Fibroblast of villous mesenchyme (primary cell): ENCODE measurements at regions not wholly inside any gene's neighbourhood (a gene's known extent, or its start where the extent isn't known, plus 50 kb on each side); places are given as distances from the start of the nearest gene placed in this dataset.

Experiments
- DNase-seq: peaks from one replicate; pipeline ENCODE4 v3.0.0-alpha.2; 2010; ENCODE audit warnings: low read depth
- H3K4me3 ChIP-seq: 2 replicates; pipeline ENCODE4 v1.5.1; 2011; ENCODE audit warnings: low read depth, mild to moderate bottlenecking, low read length
- CTCF ChIP-seq: IDR thresholded peaks from 2 replicates; pipeline ENCODE4 v1.5.1; 2012; ENCODE audit warnings: low read depth, mild to moderate bottlenecking, low read length; ENCODE audit not compliant: insufficient read depth

GRCh38 chr6:168874637-168875036 lies 379.0 kb downstream of the THBS2 start:
- H3K4me3 ChIP-seq, result no peak overlapping the region
- DNase-seq, result no peak
- TF ChIP-seq CTCF, result no peak

- DNase-seq, result no peak
- no peak for TF ChIP-seq CTCF
These were observed 380.1 kb downstream of the THBS2 start for GRCh38 chr6:168873278-168874190.

GRCh38 chr6:168871642-168872315 lies 381.9 kb downstream of the THBS2 start:
- TF ChIP-seq CTCF, result no peak
- no peak for DNase-seq
- H3K4me3 ChIP-seq, result no peak overlapping the region

More at GRCh38 chr6:168873278-168874190, 380.1 kb downstream of the THBS2 start:
- no peak overlapping the region for H3K4me3 ChIP-seq

GRCh38 chr6:168870982-168871381 lies 382.7 kb downstream of the THBS2 start:
- DNase-seq, result no peak
- TF ChIP-seq CTCF, result no peak

GRCh38 chr6:168867247-168868102 lies 386.2 kb downstream of the THBS2 start:
- no peak for TF ChIP-seq CTCF
- no peak for DNase-seq

More at GRCh38 chr6:168870982-168871381, 382.7 kb downstream of the THBS2 start:
- H3K4me3 ChIP-seq, result no peak overlapping the region

GRCh38 chr6:168866534-168866933 lies 387.1 kb downstream of the THBS2 start:
- DNase-seq, result no peak
- TF ChIP-seq CTCF, result no peak
- H3K4me3 ChIP-seq, result no peak overlapping the region

More at GRCh38 chr6:168867247-168868102, 386.2 kb downstream of the THBS2 start:
- H3K4me3 ChIP-seq, result no peak overlapping the region
